Smooth muscle cell (in vitro differentiated cells): ENCODE measurements at regions not wholly inside any gene's neighbourhood (a gene's known extent, or its start where the extent isn't known, plus 50 kb on each side); places are given as distances from the start of the nearest gene placed in this dataset.

Experiments
- DNase-seq: peaks from one replicate; lab custom pipeline; 2025; ENCODE audit not compliant: unreplicated experiment; lab: John Stamatoyannopoulos, UW
- H2AFZ ChIP-seq: fragments of 200-600 bp; sonication (generic); 2 replicates; pipeline ENCODE4 v1.6.0; 2016; ENCODE audit warnings: antibody characterized with exemption, low read depth, mild to moderate bottlenecking
- H3F3A ChIP-seq: fragments of 200-600 bp; sonication (generic); 2 replicates; pipeline ENCODE4 v1.6.0; 2017; ENCODE audit warnings: antibody characterized with exemption, low read depth
- H3K27ac ChIP-seq: fragments of 200-600 bp; sonication (generic); 2 replicates; pipeline ENCODE4 v1.5.1; 2016; ENCODE audit warnings: low read depth, mild to moderate bottlenecking
- H3K27me3 ChIP-seq: fragments of 200-600 bp; sonication (generic); 2 replicates; pipeline ENCODE4 v1.6.1; 2016; ENCODE audit warnings: low read depth, mild to moderate bottlenecking
- H3K36me3 ChIP-seq: fragments of 200-600 bp; sonication (generic); 2 replicates; pipeline ENCODE4 v1.5.1; 2016; ENCODE audit warnings: low read depth
- H3K4me1 ChIP-seq: fragments of 200-600 bp; sonication (generic); 2 replicates; pipeline ENCODE4 v1.5.1; 2016; ENCODE audit warnings: low read depth
- H3K4me2 ChIP-seq: fragments of 200-600 bp; sonication (generic); 2 replicates; pipeline ENCODE4 v1.6.0; 2016; ENCODE audit warnings: mild to moderate bottlenecking
- H3K4me3 ChIP-seq: fragments of 200-600 bp; sonication (generic); 2 replicates; pipeline ENCODE4 v1.5.1; 2016; ENCODE audit warnings: mild to moderate bottlenecking
- H3K79me2 ChIP-seq: fragments of 200-600 bp; sonication (generic); 2 replicates; pipeline ENCODE4 v1.6.0; 2016; ENCODE audit warnings: low read depth, mild to moderate bottlenecking
- H3K9ac ChIP-seq: fragments of 200-600 bp; sonication (generic); 2 replicates; pipeline ENCODE4 v1.6.0; 2016; ENCODE audit warnings: low read depth
- H3K9me3 ChIP-seq: fragments of 200-600 bp; sonication (generic); replicated peaks from 2 replicates; pipeline ENCODE4 v1.5.1; 2016; ENCODE audit warnings: low read depth
- H4K20me1 ChIP-seq: fragments of 200-600 bp; sonication (generic); 2 replicates; pipeline ENCODE4 v1.6.0; 2016; ENCODE audit warnings: low read depth
- WGBS: methylation state at CpG from one replicate; pipeline ENCODE4 v1.1.7; 2016; ENCODE audit warnings: low lambda C conversion rate; 5-methylcytosine and 5-hydroxymethylcytosine counted together
- TF ChIP-seq, protein P1 (sequence below): fragments of 200-600 bp; sonication (generic); IDR thresholded peaks from 2 replicates; pipeline ENCODE4 v1.5.1; 2017; ENCODE audit warnings: borderline replicate concordance, mild to moderate bottlenecking, antibody characterized with exemption; ENCODE audit not compliant: insufficient read depth, poor library complexity, severe bottlenecking

DNA sequence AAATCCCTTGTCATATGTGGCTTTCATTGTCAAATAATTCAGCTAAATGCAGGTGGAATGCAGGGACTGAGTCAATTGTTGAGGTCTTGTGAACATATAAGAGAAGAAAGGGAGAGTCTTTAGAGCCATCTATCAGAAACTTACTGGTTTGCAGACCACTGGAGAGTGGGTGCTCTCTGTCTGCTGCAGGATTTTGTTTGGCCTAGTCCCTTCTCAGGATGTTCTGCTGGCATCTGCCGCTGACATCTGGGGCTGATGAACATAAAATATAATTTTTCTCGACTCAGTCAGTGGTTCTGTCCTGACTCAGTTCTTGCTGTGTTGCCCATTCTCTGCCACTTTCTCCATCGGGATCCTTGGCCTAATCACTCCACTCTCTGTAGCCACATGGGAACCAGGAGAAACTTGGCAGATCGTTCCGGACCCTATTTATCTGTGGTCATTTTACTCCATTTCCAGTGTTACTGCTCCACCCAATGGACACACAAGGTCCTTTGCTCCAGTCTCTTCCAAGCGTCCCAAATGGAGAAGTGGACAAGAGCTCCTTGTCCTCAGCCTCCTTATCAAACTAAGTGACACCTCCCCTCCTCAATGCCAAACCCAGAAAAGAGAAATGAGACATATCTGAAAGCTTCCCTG, 436.2 kb downstream of the FAT4 start:
- TF ChIP-seq, protein P1, sequence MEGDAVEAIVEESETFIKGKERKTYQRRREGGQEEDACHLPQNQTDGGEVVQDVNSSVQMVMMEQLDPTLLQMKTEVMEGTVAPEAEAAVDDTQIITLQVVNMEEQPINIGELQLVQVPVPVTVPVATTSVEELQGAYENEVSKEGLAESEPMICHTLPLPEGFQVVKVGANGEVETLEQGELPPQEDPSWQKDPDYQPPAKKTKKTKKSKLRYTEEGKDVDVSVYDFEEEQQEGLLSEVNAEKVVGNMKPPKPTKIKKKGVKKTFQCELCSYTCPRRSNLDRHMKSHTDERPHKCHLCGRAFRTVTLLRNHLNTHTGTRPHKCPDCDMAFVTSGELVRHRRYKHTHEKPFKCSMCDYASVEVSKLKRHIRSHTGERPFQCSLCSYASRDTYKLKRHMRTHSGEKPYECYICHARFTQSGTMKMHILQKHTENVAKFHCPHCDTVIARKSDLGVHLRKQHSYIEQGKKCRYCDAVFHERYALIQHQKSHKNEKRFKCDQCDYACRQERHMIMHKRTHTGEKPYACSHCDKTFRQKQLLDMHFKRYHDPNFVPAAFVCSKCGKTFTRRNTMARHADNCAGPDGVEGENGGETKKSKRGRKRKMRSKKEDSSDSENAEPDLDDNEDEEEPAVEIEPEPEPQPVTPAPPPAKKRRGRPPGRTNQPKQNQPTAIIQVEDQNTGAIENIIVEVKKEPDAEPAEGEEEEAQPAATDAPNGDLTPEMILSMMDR: peak; percentile 34
- no peak for DNase-seq
- Histone ChIP-seq H3K27me3 (no peaks in the 10 kb centered on the region), H3K9ac (no peak overlapping the region), H3K4me1 (no peaks in the 10 kb centered on the region), H4K20me1 (no peaks in the 10 kb centered on the region), H2AFZ (peak overlapping the region; percentile 17), H3F3A (no peaks in the 10 kb centered on the region), H3K4me3 (no peak overlapping the region), H3K79me2 (no peaks in the 10 kb centered on the region), H3K4me2 (no peak overlapping the region), H3K36me3 (no peaks in the 10 kb centered on the region), H3K9me3 (no peaks in the 10 kb centered on the region), H3K27ac (no peak overlapping the region)
- 47% methylated on average over 6 of the region's 6 CpGs for WGBS

DNA sequence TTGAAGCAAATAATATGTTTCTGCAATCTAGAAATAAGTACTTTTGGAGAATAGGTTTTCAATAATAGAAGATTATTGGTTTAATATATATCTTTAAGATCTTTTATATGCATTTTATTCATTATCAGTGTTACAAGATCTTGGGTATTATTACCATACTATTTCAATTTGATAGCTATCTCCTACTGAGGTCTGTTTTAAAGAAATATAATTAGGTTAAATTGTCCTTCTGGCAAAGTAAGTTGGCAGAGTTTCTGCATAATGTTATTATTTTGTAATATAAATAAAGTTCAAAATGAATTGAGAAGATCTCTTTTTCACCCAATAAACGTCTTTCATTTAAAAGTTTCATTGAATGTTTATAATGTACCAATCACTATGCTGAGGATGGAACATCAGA, 443.7 kb downstream of the FAT4 start:
- no peak overlapping the region for H3K9ac ChIP-seq
- H4K20me1 ChIP-seq: no peaks in the 10 kb centered on the region
- H3K9me3 ChIP-seq: no peaks in the 10 kb centered on the region
- H3K4me1 ChIP-seq: no peaks in the 10 kb centered on the region
- H3K27ac ChIP-seq: no peak overlapping the region
- H3K36me3 ChIP-seq: no peaks in the 10 kb centered on the region
- no peak for DNase-seq
- WGBS: 94% methylated on average over 1 of the region's 1 CpG
- no peaks in the 10 kb centered on the region for H3F3A ChIP-seq
- no peaks in the 10 kb centered on the region for H3K79me2 ChIP-seq
- no peak overlapping the region for H2AFZ ChIP-seq
- TF ChIP-seq, protein P1: no peak
- H3K4me3 ChIP-seq: no peak overlapping the region
- no peak overlapping the region for H3K4me2 ChIP-seq
- no peaks in the 10 kb centered on the region for H3K27me3 ChIP-seq

DNA sequence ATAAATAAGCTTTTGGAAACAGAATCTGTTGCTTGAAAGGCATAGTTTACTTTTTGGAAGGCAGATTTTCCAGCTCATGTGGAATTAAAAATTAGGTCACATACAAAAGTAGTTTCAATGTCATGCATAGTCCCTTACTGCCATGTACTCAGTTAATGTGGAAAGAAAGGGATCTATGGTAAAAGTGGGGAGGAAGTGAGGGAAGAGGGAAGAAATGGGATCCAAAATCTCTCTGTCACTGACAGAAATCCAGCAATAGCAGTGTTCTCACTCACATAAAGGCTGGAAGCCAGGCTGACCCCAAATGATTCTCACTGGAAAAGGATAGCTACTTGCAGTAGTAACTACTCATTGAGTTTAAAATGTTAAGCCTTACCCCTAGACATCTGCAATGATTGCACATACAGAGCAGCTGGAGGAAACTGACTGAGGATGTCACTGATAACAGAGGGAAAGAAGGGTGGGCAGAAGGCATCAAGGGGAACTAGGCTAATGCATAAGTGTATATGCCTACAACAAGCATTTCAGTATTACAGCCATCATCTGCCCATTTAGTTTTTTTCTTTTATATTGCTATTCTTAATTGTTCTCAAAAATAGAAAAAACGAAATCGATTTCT, 445.6 kb downstream of the FAT4 start:
- TF ChIP-seq, protein P1: no peak
- H3K27ac ChIP-seq: no peak overlapping the region
- H4K20me1 ChIP-seq: no peaks in the 10 kb centered on the region
- no peak overlapping the region for H3K4me2 ChIP-seq
- no peaks in the 10 kb centered on the region for H3K27me3 ChIP-seq
- no peaks in the 10 kb centered on the region for H3K9me3 ChIP-seq
- no peaks in the 10 kb centered on the region for H3K36me3 ChIP-seq
- no peak overlapping the region for H3K9ac ChIP-seq
- no peak overlapping the region for H3K4me3 ChIP-seq
- no peaks in the 10 kb centered on the region for H3K79me2 ChIP-seq
- H2AFZ ChIP-seq: no peak overlapping the region
- WGBS: 94% methylated on average over 2 of the region's 2 CpGs
- no peak for DNase-seq
- H3K4me1 ChIP-seq: no peaks in the 10 kb centered on the region
- H3F3A ChIP-seq: no peaks in the 10 kb centered on the region

DNA sequence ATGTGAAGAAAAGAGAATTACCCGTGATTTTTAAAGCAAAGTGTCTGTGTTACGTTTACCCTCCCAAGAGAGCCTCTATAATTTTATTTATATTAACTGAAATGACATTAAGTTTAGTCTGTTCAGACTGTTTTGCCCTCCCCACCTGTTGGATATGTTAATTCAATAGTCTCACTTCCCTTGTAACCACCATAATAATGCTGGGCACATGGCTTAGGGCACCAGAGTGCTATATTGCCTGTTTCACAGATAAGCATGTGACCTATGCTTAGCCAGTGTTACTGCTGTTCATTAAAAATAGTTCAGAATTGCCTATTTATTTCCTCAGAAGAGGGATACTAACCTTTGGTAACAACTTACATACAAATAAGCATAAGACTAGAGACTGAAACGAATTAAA, 446.2 kb downstream of the FAT4 start:
- Histone ChIP-seq H3K79me2 (no peaks in the 10 kb centered on the region), H3K27ac (no peak overlapping the region), H3K4me3 (no peak overlapping the region), H3K36me3 (no peaks in the 10 kb centered on the region), H3K9me3 (no peaks in the 10 kb centered on the region), H3K4me1 (no peaks in the 10 kb centered on the region), H2AFZ (no peak overlapping the region), H4K20me1 (no peaks in the 10 kb centered on the region), H3K27me3 (no peaks in the 10 kb centered on the region), H3K9ac (no peak overlapping the region), H3F3A (no peaks in the 10 kb centered on the region), H3K4me2 (no peak overlapping the region)
- 90% methylated on average over 3 of the region's 3 CpGs for WGBS
- DNase-seq: no peak
- TF ChIP-seq, protein P1: no peak
